Duodenal mucosa (tissue), 2 donors: ENCODE measurements at regions not wholly inside any gene's neighbourhood (a gene's known extent, or its start where the extent isn't known, plus 50 kb on each side); places are given as distances from the start of the nearest gene placed in this dataset.
"Not testable (repeated sequence)": the region's sequence is repeated elsewhere in the genome, so short reads cannot be mapped to it uniquely, and the experiment has no call there.

Experiments
- H3K27ac ChIP-seq: one replicate; pipeline ENCODE4 v1.7.0; 2013; ENCODE audit warnings: low read depth, low read length
- H3K27me3 ChIP-seq, 2 donors: one replicate each; pipeline ENCODE4 v1.7.0; 2013; ENCODE audit warnings: low read length in 2 of 2, control low read depth in 1 of 2; ENCODE audit not compliant: insufficient read depth in 2 of 2, control insufficient read depth in 1 of 2
- H3K36me3 ChIP-seq, 2 donors: one replicate each; pipeline ENCODE4 v1.7.0; 2013; ENCODE audit warnings: low read length in 2 of 2, control low read depth in 1 of 2; ENCODE audit not compliant: insufficient read depth in 2 of 2, control insufficient read depth in 1 of 2
- H3K4me1 ChIP-seq, 2 donors: one replicate each; pipeline ENCODE4 v1.7.0; 2013; ENCODE audit warnings: low read length in 2 of 2, control low read depth in 1 of 2; ENCODE audit not compliant: insufficient read depth in 2 of 2, control insufficient read depth in 1 of 2
- H3K4me3 ChIP-seq, 2 donors: one replicate each; pipeline ENCODE4 v1.7.0; 2013; ENCODE audit warnings: low read length in 2 of 2, low read depth in 1 of 2
- H3K9ac ChIP-seq, 2 donors: one replicate each; pipeline ENCODE4 v1.7.0; 2013; ENCODE audit warnings: low read length in 2 of 2, low read depth in 1 of 2
- H3K9me3 ChIP-seq, 2 donors: one replicate each; pipeline ENCODE4 v1.7.0; 2013; ENCODE audit warnings: low read length in 2 of 2, control low read depth in 1 of 2; ENCODE audit not compliant: control insufficient read depth in 1 of 2

DNA sequence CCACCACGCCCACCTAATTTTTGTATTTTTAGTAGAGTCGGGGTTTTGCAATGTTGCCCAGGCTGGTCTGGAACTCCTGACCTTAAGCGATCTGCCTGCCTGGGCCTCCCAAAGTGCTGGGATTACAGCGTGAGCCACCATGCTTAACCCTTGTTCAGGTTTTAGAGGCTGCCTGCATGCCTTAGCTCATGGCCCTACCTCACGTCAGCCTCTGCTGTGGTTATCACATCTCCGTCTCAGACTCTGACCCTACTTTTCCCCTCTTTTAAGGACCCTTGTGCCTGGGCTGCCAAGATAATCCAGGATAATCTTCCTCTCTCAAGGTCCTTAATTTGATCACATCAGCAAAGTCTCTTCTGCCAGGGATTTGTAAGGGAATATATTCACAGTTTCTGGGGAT is 98.2 kb upstream of the PMAIP1 start:
- H3K9ac ChIP-seq, result no peak overlapping the region
- H3K27ac ChIP-seq, result no peak overlapping the region
- no peak overlapping the region for H3K4me3 ChIP-seq

GRCh38 chr18:59800897-59801296 is 98.9 kb upstream of the PMAIP1 start:
- no peaks in the 10 kb centered on the region for H3K9me3 ChIP-seq
- no peak overlapping the region for H3K27ac ChIP-seq
- H3K4me3 ChIP-seq, result no peak overlapping the region
- H3K36me3 ChIP-seq, result no peaks in the 10 kb centered on the region
- no peak overlapping the region for H3K9ac ChIP-seq
- no peaks in the 10 kb centered on the region for H3K4me1 ChIP-seq
- no peaks in the 10 kb centered on the region for H3K27me3 ChIP-seq

More for the DNA sequence above, 98.2 kb upstream of the PMAIP1 start:
- Histone ChIP-seq H3K36me3 (no peaks in the 10 kb centered on the region), H3K27me3 (no peaks in the 10 kb centered on the region), H3K4me1 (no peaks in the 10 kb centered on the region), H3K9me3 (no peaks in the 10 kb centered on the region)

GRCh38 chr18:59799383-59800015 is 100.3 kb upstream of the PMAIP1 start:
- Histone ChIP-seq H3K4me3 (no peak overlapping the region), H3K9me3 (no peaks in the 10 kb centered on the region), H3K27me3 (no peaks in the 10 kb centered on the region), H3K36me3 (no peaks in the 10 kb centered on the region), H3K9ac (no peak overlapping the region), H3K4me1 (no peaks in the 10 kb centered on the region), H3K27ac (no peak overlapping the region)

GRCh38 chr18:59795882-59796281 is 98.7 kb upstream of the CCBE1 start:
- Histone ChIP-seq H3K4me3 (no peak overlapping the region), H3K27me3 (no peaks in the 10 kb centered on the region), H3K27ac (no peak overlapping the region), H3K9ac (no peak overlapping the region), H3K4me1 (peaks cover 0 to 7% of the 10 kb centered on the region in 2 donors), H3K36me3 (no peaks in the 10 kb centered on the region), H3K9me3 (no peaks in the 10 kb centered on the region)

DNA sequence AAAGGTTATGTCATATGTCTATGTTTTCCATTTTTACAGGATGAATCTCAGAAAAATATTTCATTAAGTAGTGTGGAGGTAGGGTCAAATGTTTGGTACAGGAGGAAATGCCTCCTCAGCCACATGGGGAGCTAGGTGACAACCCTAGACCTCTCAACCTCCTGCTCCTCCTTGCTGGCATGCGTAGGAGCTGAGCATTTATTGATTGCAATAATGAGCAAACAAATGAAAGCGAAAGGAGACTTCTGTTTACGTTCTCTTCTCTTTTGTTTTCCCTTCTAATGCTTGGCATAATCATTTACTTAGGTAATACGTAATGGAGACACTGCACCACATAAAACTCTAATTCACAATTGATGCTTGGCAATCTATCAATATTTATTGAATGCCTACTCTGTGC is 95.1 kb upstream of the CCBE1 start:
- Histone ChIP-seq H3K36me3 (no peaks in the 10 kb centered on the region), H3K27ac (no peak overlapping the region), H3K9me3 (no peaks in the 10 kb centered on the region), H3K4me1 (peaks cover 0 to 7% of the 10 kb centered on the region in 2 donors), H3K9ac (no peak overlapping the region), H3K27me3 (no peaks in the 10 kb centered on the region), H3K4me3 (peak overlapping the region in 1 of 2 donors; percentile 7)

DNA sequence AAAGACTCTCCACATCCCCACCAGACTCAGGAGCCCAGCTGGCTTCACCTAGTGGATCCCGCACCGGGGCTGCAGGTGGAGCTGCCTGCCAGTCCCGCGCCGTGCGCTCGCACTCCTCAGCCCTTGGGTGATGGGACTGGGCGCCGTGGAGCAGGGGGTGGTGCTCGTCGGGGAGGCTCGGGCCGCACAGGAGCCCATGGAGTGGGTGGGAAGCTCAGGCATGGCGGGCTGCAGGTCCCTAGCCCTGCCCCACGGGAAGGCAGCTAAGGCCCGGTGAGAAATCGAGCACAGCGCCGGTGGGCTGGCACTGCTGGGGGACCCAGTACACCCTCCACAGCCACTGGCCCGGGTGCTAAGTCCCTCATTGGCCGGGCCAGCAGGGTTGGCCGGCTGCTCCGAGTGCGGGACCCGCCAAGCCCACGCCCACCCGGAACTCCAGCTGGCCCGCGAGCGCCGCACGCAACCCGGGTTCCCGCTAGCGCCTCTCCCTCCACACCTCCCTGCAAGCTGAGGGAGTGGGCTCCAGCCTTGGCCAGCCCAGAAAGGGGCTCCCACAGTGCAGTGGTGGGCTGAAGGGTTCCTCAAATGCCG is 93.2 kb upstream of the CCBE1 start:
- H3K27me3 ChIP-seq, H3K9ac ChIP-seq, H3K4me1 ChIP-seq, H3K27ac ChIP-seq, H3K4me3 ChIP-seq, H3K36me3 ChIP-seq, H3K9me3 ChIP-seq: not testable (repeated sequence)

DNA sequence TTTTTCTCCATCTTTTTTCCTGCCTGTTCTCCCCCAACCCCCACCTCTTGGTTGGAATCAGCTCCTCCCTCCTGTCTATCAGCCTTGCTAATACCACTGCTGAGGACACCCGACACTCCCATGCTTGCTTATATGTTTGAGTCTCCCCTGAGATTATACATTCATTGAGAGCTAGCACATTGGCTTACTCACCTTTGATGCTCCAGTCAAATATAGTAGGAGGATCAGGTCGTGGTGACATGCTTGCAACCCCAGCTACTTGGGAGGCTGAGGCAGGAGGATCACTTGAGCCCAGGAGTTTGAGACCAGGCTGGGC is 91.5 kb upstream of the CCBE1 start:
- H3K4me3 ChIP-seq, result no peak overlapping the region
- no peak overlapping the region for H3K27ac ChIP-seq
- no peaks in the 10 kb centered on the region for H3K27me3 ChIP-seq
- no peaks in the 10 kb centered on the region for H3K36me3 ChIP-seq
- no peak overlapping the region for H3K9ac ChIP-seq
- no peaks in the 10 kb centered on the region for H3K9me3 ChIP-seq
- H3K4me1 ChIP-seq, result peaks cover 0 to 7% of the 10 kb centered on the region in 2 donors

DNA sequence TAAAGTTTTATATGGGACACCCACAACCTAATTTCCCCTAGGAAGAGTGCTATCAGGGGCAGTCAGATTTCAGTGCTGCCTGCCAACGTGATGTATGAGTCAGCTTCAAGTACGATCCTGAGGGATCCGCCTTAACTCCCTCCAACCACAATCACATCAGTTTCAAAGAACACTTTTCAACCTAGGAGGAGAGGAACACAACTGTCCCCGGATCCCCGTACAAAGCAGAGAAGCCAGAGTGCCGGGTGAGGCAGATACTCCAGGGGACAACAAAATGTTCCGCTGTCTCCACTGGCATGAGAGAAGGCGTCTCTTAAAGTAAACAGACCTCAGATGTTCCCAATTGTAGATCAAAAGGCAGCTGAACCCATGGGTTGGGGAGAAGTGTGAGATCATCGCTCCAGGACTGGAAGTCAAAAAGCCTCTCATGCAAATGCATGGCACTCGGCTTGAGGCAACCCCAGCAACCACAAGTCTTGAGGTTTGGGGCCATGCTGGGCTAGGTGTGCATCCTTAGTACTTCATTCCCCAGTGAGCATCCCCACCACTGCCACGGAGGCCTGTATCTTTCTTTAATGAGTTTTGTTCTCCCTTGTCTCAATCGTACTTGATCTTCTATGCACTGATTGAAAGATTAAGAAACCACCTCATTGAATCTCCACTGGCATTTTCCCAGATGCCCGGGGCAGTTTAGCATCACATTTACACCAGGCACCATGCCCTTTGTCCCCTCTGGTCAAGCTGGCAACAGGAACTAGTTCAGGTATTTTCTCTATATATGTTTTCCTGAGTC is 91.0 kb upstream of the CCBE1 start:
- Histone ChIP-seq H3K4me1 (peaks cover 0 to 7% of the 10 kb centered on the region in 2 donors), H3K36me3 (no peaks in the 10 kb centered on the region), H3K9me3 (no peaks in the 10 kb centered on the region), H3K9ac (no peak overlapping the region), H3K27me3 (no peaks in the 10 kb centered on the region), H3K27ac (no peak overlapping the region), H3K4me3 (no peak overlapping the region)

GRCh38 chr18:59784694-59785093 is 87.5 kb upstream of the CCBE1 start:
- Histone ChIP-seq H3K4me1 (no peaks in the 10 kb centered on the region), H3K9ac (no peak overlapping the region), H3K36me3 (no peaks in the 10 kb centered on the region), H3K27ac (no peak overlapping the region), H3K4me3 (no peak overlapping the region), H3K27me3 (no peaks in the 10 kb centered on the region), H3K9me3 (no peaks in the 10 kb centered on the region)

GRCh38 chr18:59783138-59783537 is 85.9 kb upstream of the CCBE1 start:
- H3K4me1 ChIP-seq, result no peaks in the 10 kb centered on the region
- H3K4me3 ChIP-seq, result no peak overlapping the region
- H3K27me3 ChIP-seq, result no peaks in the 10 kb centered on the region
- no peak overlapping the region for H3K9ac ChIP-seq
- no peak overlapping the region for H3K27ac ChIP-seq
- no peaks in the 10 kb centered on the region for H3K36me3 ChIP-seq
- H3K9me3 ChIP-seq, result no peaks in the 10 kb centered on the region
